Lower lobe of right lung (tissue), 2 donors: ENCODE measurements at regions not wholly inside any gene's neighbourhood (a gene's known extent, or its start where the extent isn't known, plus 50 kb on each side); places are given as distances from the start of the nearest gene placed in this dataset.

ENCODE experiments used
- ATAC-seq, 2 donors: fragments of 200-7000 bp; cut with Tn5 transposase; one replicate each; pipeline ENCODE4 v1.9.1; 2020 to 2022; ENCODE audit warnings: mild to moderate bottlenecking in 2 of 2, moderate library complexity in 2 of 2
- DNase-seq: peaks from one replicate; pipeline ENCODE4 v3.0.0-alpha.2; 2020
- H3K27ac ChIP-seq: fragments of 200-600 bp; one replicate; pipeline ENCODE4 v1.8.0; 2022
- H3K27me3 ChIP-seq: fragments of 200-600 bp; one replicate; pipeline ENCODE4 v1.8.0; 2022; ENCODE audit warnings: low read depth
- H3K36me3 ChIP-seq: fragments of 200-600 bp; one replicate; pipeline ENCODE4 v1.8.0; 2022; ENCODE audit warnings: mild to moderate bottlenecking
- H3K4me1 ChIP-seq: fragments of 200-600 bp; one replicate; pipeline ENCODE4 v1.8.0; 2022
- H3K4me3 ChIP-seq: fragments of 200-600 bp; one replicate; pipeline ENCODE4 v1.8.0; 2022; ENCODE audit warnings: mild to moderate bottlenecking
- H3K9me3 ChIP-seq: fragments of 200-600 bp; one replicate; pipeline ENCODE4 v1.8.0; 2022
- intact Hi-C: fragments of 100-400 bp; cut with DNase I; formaldehyde crosslinking; loops from one replicate; pipeline ENCODE4 v1.11.0; 2022
- TF ChIP-seq, protein P1 (sequence below): fragments of 200-600 bp; IDR thresholded peaks from one replicate; pipeline ENCODE4 v1.8.0; 2022; ENCODE audit warnings: antibody characterized with exemption, mild to moderate bottlenecking
- donor health status: DM: no; HTN: yes; CAD: no; lungs with severe emphysema.

DNA sequence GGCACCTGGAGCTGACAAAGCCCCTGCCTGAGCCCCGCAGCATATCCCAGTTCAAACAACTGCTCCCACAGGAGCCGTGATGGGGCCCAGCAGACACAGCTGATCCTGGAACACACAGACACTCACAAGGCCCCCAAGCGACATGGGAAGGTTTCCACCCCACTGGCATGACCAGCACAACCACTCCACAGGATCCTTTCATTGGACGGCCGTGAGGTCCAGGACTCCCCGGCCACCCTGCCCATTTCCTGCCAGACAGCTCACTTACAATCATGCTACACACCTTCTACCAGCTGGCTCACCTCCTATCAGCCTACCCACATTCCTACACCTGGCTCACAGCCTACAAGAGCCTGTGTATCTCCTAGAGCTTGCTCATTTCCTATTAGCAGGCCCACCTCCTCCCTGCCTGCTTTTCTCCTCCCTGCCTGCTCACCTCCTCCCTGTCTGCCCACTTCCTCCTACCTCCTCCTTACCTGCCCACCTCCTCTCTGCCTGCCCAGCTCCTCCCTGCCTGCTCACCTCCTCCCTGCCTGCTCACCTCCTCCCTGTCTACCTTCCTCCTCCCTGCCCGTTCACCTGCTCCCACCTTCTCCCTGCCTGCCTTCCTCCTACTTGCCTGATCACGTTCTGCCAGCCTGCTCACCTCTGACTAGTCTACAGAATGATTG, 73.9 kb downstream of the MATN1 start:
- H3K4me1 ChIP-seq: no peaks in the 10 kb centered on the region
- no peaks in the 10 kb centered on the region for H3K36me3 ChIP-seq
- no peaks in the 10 kb centered on the region for H3K9me3 ChIP-seq
- H3K27me3 ChIP-seq: peaks cover 15% of the 10 kb centered on the region
- DNase-seq (no peak), ATAC-seq (peak; percentile 7 to 58)
- H3K27ac ChIP-seq: no peak overlapping the region
- H3K4me3 ChIP-seq: no peak overlapping the region
- TF ChIP-seq, protein P1, sequence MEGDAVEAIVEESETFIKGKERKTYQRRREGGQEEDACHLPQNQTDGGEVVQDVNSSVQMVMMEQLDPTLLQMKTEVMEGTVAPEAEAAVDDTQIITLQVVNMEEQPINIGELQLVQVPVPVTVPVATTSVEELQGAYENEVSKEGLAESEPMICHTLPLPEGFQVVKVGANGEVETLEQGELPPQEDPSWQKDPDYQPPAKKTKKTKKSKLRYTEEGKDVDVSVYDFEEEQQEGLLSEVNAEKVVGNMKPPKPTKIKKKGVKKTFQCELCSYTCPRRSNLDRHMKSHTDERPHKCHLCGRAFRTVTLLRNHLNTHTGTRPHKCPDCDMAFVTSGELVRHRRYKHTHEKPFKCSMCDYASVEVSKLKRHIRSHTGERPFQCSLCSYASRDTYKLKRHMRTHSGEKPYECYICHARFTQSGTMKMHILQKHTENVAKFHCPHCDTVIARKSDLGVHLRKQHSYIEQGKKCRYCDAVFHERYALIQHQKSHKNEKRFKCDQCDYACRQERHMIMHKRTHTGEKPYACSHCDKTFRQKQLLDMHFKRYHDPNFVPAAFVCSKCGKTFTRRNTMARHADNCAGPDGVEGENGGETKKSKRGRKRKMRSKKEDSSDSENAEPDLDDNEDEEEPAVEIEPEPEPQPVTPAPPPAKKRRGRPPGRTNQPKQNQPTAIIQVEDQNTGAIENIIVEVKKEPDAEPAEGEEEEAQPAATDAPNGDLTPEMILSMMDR: no peak
- intact Hi-C loops: no loop called here

DNA sequence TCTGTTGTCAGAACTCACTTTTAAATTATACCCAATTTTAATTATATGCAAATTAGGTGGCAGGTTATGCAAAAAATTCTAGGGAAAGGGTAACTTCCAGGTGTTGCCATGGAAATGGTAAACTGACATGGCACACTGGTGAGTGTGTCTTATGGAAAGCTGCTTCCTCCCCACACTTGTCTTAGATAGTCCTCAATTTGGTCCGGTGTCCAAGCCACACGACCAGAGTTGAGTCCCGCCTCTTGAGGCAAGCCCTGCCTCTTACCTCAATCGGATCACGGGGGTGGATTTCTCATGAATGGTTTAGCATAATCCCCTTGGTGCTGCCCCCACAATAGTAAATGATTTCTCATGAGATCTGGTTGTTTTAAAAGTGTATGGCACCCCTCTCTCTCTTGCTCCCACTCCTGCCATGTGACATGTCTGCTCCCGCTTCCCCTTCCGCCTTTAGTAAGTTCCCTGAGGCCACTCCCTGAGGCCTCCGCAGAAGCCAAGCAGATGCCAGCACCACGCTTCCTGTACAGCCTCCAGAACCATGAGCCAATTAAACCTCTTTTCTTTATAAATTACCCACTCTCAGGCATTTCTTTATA, 74.9 kb downstream of the MATN1 start:
- intact Hi-C loops: no loop called here
- Histone ChIP-seq H3K9me3 (no peaks in the 10 kb centered on the region), H3K27me3 (peaks cover 15% of the 10 kb centered on the region), H3K4me1 (no peaks in the 10 kb centered on the region), H3K36me3 (no peaks in the 10 kb centered on the region), H3K27ac (no peak overlapping the region), H3K4me3 (no peak overlapping the region)
- TF ChIP-seq, protein P1: no peak
- ATAC-seq: no peak
- no peak for DNase-seq

DNA sequence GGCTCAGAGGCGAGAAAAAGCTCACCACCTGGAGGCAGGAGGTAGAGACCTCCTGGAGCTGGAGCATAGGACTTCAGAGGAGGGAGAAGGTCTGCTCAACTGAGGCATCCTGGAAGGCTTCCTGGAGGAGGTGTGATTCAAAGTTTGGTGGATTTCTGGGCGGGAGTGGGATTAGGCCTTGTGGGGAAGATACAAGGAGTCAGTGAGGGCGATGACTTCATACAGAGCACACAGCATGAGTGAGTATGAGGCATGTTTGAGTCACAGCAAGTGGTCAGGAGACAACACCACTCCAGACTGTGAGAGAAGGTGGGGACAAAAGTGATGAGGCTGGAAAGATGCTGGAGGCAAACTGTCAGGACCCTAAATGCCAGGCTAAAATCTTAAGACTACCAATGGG, 77.6 kb downstream of the MATN1 start:
- no peaks in the 10 kb centered on the region for H3K36me3 ChIP-seq
- DNase-seq: no peak
- intact Hi-C loops: no loop called here
- no peaks in the 10 kb centered on the region for H3K9me3 ChIP-seq
- TF ChIP-seq, protein P1: no peak
- H3K4me1 ChIP-seq: no peaks in the 10 kb centered on the region
- no peak overlapping the region for H3K27ac ChIP-seq
- H3K27me3 ChIP-seq: peaks cover 15% of the 10 kb centered on the region
- no peak overlapping the region for H3K4me3 ChIP-seq
- no peak for ATAC-seq

DNA sequence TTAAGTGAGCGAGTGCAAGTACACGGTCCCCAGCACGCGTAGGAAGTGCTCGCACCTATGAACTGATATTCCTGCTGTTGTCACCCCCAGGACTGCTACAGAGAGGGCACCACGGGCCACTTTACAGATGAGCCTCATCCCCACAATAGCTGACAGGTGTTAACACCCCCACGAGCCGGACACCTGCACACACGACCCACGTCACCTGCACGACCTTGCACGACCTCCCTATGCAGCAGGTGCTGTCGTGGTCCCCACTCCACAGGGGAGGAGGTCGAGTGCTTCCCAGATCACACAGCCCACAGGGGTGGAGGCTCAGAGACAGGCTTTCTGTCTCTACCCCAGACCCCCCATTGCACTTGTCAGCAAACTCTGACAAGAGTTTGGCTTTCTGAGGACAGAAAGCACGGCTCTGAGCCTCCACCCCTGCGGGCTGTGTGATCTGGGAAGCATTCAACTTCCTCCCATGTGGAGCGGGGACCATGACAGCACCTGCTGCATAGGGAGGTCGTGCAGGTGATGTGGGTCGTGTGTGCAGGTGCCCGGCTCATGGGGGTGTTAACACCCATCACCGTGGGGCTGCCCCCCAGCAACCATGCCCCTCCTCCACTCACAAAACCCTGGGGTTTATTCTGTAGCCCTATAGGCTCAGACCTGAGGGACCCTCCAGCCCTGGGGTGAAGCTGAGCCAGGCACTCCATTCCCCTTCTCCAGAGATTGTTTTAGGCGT, 80.8 kb downstream of the MATN1 start:
- H3K27me3 ChIP-seq: peaks cover 4% of the 10 kb centered on the region
- H3K4me1 ChIP-seq: no peaks in the 10 kb centered on the region
- H3K9me3 ChIP-seq: no peaks in the 10 kb centered on the region
- no peak overlapping the region for H3K4me3 ChIP-seq
- DNase-seq (no peak), ATAC-seq (no peak)
- intact Hi-C loops: no loop called here
- no peak overlapping the region for H3K27ac ChIP-seq
- TF ChIP-seq, protein P1: no peak
- no peaks in the 10 kb centered on the region for H3K36me3 ChIP-seq

DNA sequence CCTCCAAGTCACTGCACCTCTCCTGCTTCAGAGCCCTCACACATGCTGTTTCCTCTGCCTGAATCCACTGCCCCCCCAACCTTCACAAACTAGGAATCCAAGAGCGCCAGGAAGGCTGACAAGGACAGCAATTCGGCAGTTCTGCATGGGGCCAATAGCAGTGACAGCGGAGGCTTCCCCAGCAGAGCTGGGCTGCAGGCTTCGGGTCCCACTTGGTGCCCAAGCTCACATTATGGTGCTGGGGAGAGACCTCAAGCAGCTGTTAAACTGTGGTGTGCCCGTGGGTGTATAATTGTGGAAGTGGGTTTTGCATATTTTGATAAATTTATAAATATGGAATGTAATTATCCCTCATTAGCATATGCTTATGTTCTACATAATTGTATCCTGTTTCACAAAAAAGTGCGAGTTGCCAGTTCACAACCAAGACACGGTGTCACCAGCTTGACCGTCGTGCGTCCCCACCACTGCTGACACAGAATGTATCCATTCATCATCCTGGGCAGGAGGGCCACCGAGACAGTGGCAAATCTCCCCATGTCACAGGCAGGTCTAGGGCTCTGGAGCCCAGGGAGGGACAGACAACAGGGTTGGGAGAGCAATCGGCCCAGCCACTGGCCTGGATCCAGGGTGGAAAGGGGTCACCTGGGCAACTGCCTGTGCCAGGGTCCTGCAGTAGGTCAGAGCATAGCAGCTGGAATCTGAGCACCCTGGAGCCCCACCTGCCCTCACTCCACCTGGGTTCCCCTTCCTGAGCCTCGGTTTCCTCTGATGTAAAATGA, 81.6 kb downstream of the MATN1 start:
- intact Hi-C loops: no loop called here
- H3K4me1 ChIP-seq: no peaks in the 10 kb centered on the region
- TF ChIP-seq, protein P1: no peak
- no peak overlapping the region for H3K27ac ChIP-seq
- no peak for DNase-seq
- H3K4me3 ChIP-seq: no peak overlapping the region
- H3K36me3 ChIP-seq: no peaks in the 10 kb centered on the region
- H3K9me3 ChIP-seq: no peaks in the 10 kb centered on the region
- H3K27me3 ChIP-seq: peaks cover 4% of the 10 kb centered on the region
- ATAC-seq: no peak
